ENCODE measurements at regions not wholly inside any gene's neighbourhood (a gene's known extent, or its start where the extent isn't known, plus 50 kb on each side); places are given as distances from the start of the nearest gene placed in this dataset.
"Not testable (repeated sequence)": the region's sequence is repeated elsewhere in the genome, so short reads cannot be mapped to it uniquely, and the experiment has no call there.

DNA sequence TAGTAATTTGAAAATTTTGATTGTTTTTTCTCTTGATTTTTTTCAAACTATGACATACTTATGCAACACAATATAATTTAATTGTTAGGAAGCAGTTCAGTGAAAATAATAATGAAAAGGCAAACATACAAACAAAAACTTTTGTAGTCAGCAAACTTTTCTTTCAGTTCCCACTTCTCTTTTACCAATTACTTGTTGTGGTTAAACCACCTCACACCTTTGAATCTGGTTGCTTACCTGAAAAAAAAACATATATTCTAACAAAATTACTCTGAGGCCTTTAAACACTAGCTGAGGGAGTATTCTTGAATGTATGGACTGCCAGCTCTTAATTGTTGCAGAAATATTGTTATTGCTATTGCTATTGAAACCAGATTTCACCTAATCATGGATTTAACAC, 266.2 kb upstream of the SEMA3C start:
- Mint-ChIP-seq H3K27me3 (no peaks in the 10 kb centered on the region), H3K4me3 (no peak overlapping the region), H3K27ac (no peak overlapping the region), H3K4me1 (no peaks in the 10 kb centered on the region), H3K9me3 (peaks cover 4% of the 10 kb centered on the region in 2 donors)
- no peak for DNase-seq
- ATAC-seq: no peak

DNA sequence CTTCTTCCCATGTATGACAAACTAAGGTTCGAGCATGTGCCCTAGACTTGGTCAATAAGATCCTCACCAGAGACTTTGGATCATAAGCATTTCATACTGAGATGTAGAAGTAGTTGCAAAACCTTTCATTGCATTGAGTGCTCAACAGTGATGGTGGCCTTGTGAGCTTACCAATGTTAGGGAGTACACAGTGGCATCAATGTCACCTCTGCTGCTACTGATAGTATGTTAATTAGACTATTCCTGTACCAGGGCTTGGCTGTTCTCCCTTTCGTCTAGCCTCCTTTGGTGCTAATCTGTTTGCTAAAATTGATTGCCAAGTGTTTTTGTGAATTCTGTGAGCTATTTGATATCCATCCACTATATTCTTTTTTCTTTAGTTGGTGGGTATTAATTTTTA, 264.5 kb upstream of the SEMA3C start:
- Mint-ChIP-seq H3K27me3 (no peaks in the 10 kb centered on the region), H3K4me1 (no peaks in the 10 kb centered on the region), H3K9me3 (peaks cover 8 to 14% of the 10 kb centered on the region in 2 donors), H3K27ac (no peak overlapping the region), H3K4me3 (no peak overlapping the region)
- ATAC-seq: no peak
- DNase-seq: no peak

DNA sequence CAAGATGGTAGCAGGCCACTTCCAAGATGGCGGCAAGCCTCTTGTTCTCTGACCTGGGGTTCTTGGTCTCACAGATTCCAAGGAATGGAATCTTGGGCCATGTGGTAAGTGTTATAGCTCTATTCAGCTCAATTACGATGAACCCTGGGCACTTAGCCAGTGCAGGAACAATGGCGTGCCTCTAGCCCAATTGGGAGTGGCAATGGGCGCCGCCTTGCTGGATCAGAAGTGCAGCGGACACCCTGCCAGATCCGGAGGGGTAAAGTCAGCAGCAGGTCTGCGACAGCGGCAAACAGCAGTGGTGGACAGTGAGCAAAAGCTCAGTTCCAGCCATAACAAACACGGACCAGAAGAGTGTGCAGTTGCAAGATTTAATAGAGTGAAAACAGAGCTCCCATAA, 263.2 kb upstream of the SEMA3C start:
- peaks cover 12 to 21% of the 10 kb centered on the region in 2 donors for H3K9me3 Mint-ChIP-seq
- DNase-seq, H3K4me1 Mint-ChIP-seq, H3K27ac Mint-ChIP-seq, H3K4me3 Mint-ChIP-seq, ATAC-seq, H3K27me3 Mint-ChIP-seq: not testable (repeated sequence)

DNA sequence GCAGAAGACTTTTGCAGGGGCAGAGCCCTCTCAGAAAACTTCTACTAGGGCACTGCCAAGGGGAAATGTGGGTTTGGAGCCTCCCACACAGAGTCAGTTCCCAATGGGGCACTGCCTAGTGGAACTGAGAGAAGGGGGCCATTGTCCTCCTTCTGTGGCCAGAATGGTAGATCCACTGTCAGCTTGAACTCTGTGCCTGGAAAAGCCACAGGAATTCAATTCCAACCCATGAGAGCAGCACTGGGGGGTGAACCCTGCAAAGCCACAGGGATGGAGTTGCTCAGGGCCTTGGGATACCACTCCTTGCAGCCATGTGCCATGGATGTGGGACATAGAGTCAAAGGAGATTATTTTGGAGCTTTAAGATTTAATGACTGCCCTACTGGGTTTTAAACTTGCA, 262.2 kb upstream of the SEMA3C start:
- Mint-ChIP-seq H3K27me3 (no peaks in the 10 kb centered on the region), H3K4me3 (no peak overlapping the region), H3K4me1 (no peaks in the 10 kb centered on the region), H3K27ac (no peak overlapping the region), H3K9me3 (peaks cover 12 to 21% of the 10 kb centered on the region in 2 donors)
- ATAC-seq (no peak), DNase-seq (no peak)

DNA sequence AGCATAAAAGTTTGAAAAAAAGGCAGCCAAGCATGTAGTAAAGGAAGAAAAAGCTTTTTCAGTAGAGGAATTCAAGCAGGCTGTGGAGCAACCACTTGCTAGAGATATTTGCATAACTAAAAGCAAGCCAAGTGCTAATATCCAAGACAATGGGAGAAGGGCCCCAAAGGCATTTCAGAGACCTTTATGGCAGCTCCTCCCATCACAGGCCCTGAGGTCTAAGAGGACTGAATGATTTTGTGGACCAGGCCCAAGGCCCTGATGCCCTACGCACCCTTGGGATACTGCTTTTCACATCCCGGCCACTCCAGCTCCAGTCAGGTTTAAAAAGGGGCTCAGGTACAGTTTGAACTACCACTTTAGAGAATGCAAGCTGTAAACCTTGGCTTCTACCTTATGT, 261.7 kb upstream of the SEMA3C start:
- Mint-ChIP-seq H3K4me1 (no peaks in the 10 kb centered on the region), H3K27me3 (no peaks in the 10 kb centered on the region)
- DNase-seq: no peak

DNA sequence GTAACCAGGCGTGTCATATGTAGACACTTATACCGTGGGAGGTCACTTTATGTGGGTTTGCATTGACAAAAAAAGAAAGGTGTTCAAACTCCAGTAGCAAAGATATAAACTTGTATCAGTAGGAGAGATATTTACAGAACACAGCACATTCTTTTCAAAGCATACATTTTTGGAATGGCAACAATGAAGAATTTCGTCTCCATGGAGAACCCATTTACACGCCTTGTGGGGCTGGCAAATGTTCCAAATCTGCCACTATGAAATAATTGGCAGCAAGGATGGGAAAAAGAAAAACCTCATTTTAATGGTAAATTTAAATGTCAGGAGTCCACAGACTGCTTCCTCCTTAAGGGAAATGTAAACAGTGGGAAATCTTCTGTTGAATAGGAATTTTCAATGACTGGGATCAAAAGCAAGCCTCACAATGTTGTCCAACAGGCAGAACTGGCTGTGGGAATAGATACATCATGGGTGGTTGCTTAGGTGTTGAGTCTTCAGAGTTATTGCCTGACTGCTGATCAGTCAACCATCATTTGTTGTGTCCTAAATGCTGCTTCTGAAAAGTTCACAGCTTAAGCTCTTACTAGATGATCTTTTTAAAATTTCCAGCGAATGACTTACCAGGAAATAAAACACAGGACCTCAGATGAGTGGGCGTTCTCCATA, 256.6 kb upstream of the SEMA3C start:
- Mint-ChIP-seq H3K27me3 (no peaks in the 10 kb centered on the region), H3K9me3 (peaks cover 12 to 21% of the 10 kb centered on the region in 2 donors), H3K4me1 (no peaks in the 10 kb centered on the region), H3K4me3 (no peak overlapping the region), H3K27ac (no peak overlapping the region)
- DNase-seq (no peak), ATAC-seq (no peak)

More for the DNA sequence above, 261.7 kb upstream of the SEMA3C start:
- Mint-ChIP-seq H3K27ac (peak overlapping the region in 1 of 2 donors; percentile 16), H3K4me3 (no peak overlapping the region), H3K9me3 (peaks cover 12 to 21% of the 10 kb centered on the region in 2 donors)
- no peak for ATAC-seq

DNA sequence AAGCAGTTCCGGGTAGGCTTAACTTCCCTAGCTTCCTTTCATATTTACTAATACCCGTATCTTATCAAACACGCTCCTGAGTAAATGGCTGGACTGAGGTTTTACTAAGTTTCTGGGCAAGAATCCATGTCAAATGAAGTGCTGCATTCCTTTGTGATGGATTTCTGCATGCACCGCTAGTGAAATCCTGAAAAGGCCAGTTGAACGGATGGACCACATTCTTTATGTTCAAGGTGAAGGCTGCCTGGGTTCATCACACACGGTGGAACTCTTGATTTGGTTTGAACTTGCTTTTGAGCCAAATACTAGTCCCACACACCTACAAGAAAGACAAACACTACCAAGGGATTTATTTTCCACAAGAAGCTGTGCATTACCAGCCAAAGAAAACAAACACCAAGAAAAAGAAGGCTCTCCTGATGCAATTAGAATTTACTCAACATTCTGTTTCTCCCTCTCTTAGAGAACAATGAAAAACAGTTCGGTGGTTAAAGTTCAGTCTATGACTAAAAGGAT, 255.0 kb upstream of the SEMA3C start:
- Mint-ChIP-seq H3K27me3 (no peaks in the 10 kb centered on the region), H3K4me3 (no peak overlapping the region), H3K27ac (no peak overlapping the region), H3K4me1 (no peaks in the 10 kb centered on the region), H3K9me3 (peaks cover 4 to 12% of the 10 kb centered on the region in 2 donors)
- DNase-seq (no peak), ATAC-seq (no peak)

DNA sequence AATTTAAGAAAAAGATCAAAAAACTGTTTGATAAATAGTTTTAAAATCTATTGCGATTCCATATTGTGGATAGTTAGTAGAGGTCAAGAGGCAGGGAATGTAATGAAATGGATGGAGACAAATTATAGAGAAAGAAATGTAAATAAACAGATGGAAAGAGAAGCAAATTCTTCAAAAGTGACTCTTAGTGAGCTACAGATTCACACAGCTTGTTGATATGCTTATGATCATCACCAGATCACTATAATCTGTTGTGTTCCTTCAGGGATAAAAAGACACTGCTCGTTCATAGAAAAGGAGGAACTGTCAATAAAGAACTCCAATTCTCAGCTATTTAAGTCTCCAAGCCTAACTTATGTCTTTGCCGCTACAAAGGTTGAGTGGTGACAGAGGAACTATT, 251.4 kb upstream of the SEMA3C start:
- H3K4me1 Mint-ChIP-seq: no peaks in the 10 kb centered on the region
- no peak for DNase-seq
- H3K9me3 Mint-ChIP-seq: no peaks in the 10 kb centered on the region
- no peak overlapping the region for H3K4me3 Mint-ChIP-seq
- H3K27me3 Mint-ChIP-seq: no peaks in the 10 kb centered on the region
- no peak overlapping the region for H3K27ac Mint-ChIP-seq
- ATAC-seq: no peak

DNA sequence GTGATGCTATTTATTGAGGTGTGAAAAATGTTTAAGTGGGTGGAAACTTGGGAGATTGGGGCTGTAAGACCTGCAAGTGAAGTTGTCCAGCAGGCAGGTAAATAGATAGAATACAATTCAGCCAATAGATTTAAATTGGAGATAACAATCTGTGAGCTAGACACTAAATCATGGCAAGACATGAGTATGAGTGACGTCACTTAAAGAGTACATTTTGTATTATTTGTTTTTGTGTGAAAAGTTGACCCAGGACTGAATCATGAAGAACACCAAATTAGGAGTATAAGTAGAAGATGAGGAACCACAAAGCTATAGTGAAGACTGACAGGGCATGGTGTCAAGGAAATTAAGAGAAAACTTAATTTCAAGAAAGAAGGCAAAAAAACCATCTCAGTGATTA, 249.1 kb upstream of the SEMA3C start:
- Mint-ChIP-seq H3K9me3 (no peaks in the 10 kb centered on the region), H3K27ac (no peak overlapping the region), H3K27me3 (no peaks in the 10 kb centered on the region), H3K4me1 (no peaks in the 10 kb centered on the region), H3K4me3 (no peak overlapping the region)
- ATAC-seq: no peak
- DNase-seq: no peak

DNA sequence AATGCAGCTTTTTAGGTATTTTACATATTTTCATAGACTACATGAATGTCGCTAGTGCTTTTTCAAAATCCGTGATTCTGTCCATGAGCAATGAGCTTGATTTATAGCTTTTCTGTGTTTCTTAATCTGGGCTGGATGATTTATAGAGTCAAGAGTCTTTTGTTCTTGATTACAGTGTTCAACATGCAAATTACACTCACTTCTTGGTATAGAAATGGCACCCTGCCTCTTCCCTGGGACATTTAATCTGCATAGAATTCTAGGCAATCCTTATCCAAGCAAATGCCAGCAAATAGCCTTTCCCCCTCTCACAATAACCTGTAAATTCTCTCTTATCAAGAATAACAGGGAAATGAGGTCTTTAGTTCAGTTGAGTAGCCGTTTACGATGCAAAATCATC, 246.2 kb upstream of the SEMA3C start:
- no peak overlapping the region for H3K27ac Mint-ChIP-seq
- H3K4me3 Mint-ChIP-seq: no peak overlapping the region
- H3K27me3 Mint-ChIP-seq: no peaks in the 10 kb centered on the region
- ATAC-seq (no peak), DNase-seq (no peak)
- no peaks in the 10 kb centered on the region for H3K9me3 Mint-ChIP-seq
- H3K4me1 Mint-ChIP-seq: no peaks in the 10 kb centered on the region

DNA sequence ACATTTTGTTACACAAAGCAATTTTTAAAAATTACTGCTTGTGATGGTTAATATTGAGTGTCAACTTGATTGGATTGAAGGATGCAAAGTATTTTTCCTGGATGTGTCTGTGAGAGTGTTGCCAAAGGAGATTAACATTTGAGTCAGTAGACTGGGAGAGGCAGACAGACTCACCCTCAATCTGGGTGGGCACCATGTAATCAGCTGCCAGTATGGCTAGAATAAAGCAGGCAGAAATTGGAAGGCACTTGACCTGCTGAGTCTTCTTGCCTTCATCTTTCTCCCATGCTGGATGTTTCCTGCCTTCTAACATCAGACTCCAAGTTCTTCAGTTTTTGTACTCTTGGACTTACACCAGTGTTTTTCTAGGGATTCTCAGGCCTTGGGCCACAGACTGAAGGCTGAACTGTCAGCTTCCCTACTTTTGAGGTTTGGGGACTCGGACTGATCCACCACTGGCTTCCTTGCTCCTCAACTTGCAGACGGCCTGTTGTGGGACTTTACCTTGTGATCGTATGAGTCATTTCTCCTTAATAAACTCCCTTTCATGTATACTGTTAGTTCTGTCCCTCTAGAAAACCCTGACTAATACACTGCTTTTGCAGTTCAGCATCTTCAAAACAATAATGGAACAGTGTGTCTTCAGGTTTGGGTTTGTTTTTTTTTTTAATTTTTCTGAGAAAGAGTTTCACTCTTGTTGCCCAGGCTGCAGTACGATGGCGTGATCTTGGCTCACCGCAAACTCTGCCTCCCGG, 244.1 kb upstream of the SEMA3C start:
- Mint-ChIP-seq H3K4me1 (no peaks in the 10 kb centered on the region), H3K9me3 (no peaks in the 10 kb centered on the region), H3K27me3 (no peaks in the 10 kb centered on the region), H3K4me3 (no peak overlapping the region), H3K27ac (no peak overlapping the region)
- no peak for DNase-seq
- ATAC-seq: no peak

DNA sequence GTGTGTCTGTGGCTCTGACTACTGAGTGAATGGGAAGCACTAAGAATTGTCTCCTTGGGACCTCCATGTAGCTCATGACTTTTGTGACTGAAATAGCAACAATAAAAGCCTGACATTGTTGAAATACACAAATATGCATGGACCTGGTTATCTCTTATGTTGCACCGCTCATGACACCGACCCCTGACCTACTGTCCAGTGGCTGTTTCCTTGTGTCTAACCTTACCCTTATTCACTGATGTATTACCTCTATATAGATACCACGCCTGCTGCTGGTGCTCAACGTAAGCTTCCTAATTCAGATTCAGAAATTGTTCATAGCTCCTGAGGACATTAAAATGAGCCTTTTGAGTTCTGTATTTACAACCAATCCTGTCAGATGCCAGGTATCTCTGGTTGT, 243.4 kb upstream of the SEMA3C start:
- no peaks in the 10 kb centered on the region for H3K4me1 Mint-ChIP-seq
- ATAC-seq: no peak

DNA sequence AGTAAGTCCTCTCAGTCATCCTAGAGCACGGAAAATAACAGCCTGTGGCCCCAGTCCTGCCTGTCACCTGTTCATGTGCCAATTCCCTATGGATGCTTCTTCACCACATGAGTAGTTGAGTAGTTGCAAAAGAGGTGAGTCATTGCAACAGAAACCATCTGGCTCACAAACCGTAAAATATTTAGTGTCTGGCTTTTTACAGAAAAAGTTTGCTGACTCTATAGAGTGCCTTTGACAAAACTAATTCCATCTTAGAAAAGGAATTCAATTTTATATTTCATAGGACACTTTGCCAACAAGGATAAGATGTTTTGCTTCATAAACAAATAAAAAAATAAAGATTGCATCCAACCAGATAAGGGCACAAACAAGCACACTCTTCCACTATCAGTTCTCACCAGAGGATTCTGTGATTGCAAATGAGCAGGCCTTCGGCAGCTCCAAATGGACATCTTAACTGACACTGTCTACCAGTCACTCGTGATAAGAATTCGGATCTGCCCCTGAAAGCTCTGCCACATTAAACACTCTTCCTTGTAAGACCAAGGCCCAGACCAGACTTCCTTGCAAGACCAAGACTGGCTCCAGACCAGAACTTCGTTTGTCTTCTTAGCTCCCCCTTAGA, 242.7 kb upstream of the SEMA3C start:
- ATAC-seq: no peak
- Mint-ChIP-seq H3K27me3 (no peaks in the 10 kb centered on the region), H3K9me3 (no peaks in the 10 kb centered on the region), H3K4me3 (no peak overlapping the region), H3K27ac (peak overlapping the region in 1 of 2 donors; percentile 44), H3K4me1 (no peaks in the 10 kb centered on the region)
- no peak for DNase-seq

More for the DNA sequence above, 243.4 kb upstream of the SEMA3C start:
- Mint-ChIP-seq H3K9me3 (no peaks in the 10 kb centered on the region), H3K27ac (no peak overlapping the region), H3K4me3 (no peak overlapping the region), H3K27me3 (no peaks in the 10 kb centered on the region)
- no peak for DNase-seq

DNA sequence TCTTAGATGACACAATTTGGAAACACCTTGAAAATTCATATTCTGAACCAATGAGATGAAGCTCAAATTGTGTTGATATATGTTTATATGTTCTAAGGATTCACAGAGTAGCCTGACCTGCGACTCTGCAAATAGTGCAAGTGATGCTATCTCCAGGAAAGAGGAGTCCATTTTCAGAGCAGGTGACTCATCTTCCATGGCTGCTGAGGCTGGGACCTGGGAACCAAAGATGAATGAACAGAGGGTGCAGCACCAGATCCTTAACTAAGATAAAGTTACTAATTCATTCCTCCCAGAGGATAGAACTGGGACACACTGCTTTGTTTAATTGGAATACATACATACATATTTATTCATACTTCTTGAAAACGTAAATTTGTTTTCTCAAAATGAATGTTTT, 240.6 kb upstream of the SEMA3C start:
- DNase-seq: no peak
- no peaks in the 10 kb centered on the region for H3K4me1 Mint-ChIP-seq
- ATAC-seq: no peak

DNA sequence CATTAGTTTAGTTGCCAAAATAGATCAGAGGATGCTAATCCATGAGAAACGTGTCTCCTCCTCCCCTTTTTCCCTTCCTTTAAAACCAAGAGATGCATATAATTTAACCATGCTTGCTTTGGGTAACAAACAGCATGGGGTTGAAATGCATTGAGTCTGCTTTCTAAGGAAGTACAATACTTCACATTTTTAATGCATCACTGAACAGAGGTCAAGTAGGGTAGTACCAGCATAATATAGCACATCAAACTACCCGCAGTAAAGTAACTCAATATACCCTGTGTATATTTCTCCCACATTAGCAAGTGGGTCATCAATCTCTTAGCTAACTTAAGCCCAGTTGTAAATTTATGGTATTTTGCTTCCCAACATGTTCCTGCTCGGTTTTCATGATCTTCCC, 239.3 kb upstream of the SEMA3C start:
- no peaks in the 10 kb centered on the region for H3K4me1 Mint-ChIP-seq
- H3K27ac Mint-ChIP-seq: no peak overlapping the region
- ATAC-seq (no peak), DNase-seq (no peak)
- no peak overlapping the region for H3K4me3 Mint-ChIP-seq
- no peaks in the 10 kb centered on the region for H3K27me3 Mint-ChIP-seq
- H3K9me3 Mint-ChIP-seq: no peaks in the 10 kb centered on the region

More for the DNA sequence above, 240.6 kb upstream of the SEMA3C start:
- Mint-ChIP-seq H3K27ac (no peak overlapping the region), H3K9me3 (no peaks in the 10 kb centered on the region), H3K4me3 (no peak overlapping the region), H3K27me3 (no peaks in the 10 kb centered on the region)
